B cell (primary cell): ENCODE measurements at regions not wholly inside any gene's neighbourhood (a gene's known extent, or its start where the extent isn't known, plus 50 kb on each side); places are given as distances from the start of the nearest gene placed in this dataset.

ENCODE experiments used
- EZH2 ChIP-seq: IDR thresholded peaks from 2 replicates; pipeline ENCODE4 v1.6.1; 2012; ENCODE audit warnings: borderline replicate concordance, low read depth, mild to moderate bottlenecking, moderate library complexity, low read length; ENCODE audit not compliant: insufficient read depth, poor library complexity, severe bottlenecking
- TF ChIP-seq, protein P1 (sequence below): fragments of 200-600 bp; IDR thresholded peaks from one replicate; pipeline ENCODE4 v1.8.0; 2022; ENCODE audit warnings: antibody characterized with exemption, mild to moderate bottlenecking

GRCh38 chr2:187126247-187127005 lies 277.5 kb upstream of the ZSWIM2 start:
- TF ChIP-seq, protein P1, sequence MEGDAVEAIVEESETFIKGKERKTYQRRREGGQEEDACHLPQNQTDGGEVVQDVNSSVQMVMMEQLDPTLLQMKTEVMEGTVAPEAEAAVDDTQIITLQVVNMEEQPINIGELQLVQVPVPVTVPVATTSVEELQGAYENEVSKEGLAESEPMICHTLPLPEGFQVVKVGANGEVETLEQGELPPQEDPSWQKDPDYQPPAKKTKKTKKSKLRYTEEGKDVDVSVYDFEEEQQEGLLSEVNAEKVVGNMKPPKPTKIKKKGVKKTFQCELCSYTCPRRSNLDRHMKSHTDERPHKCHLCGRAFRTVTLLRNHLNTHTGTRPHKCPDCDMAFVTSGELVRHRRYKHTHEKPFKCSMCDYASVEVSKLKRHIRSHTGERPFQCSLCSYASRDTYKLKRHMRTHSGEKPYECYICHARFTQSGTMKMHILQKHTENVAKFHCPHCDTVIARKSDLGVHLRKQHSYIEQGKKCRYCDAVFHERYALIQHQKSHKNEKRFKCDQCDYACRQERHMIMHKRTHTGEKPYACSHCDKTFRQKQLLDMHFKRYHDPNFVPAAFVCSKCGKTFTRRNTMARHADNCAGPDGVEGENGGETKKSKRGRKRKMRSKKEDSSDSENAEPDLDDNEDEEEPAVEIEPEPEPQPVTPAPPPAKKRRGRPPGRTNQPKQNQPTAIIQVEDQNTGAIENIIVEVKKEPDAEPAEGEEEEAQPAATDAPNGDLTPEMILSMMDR: no peak
- no peak for TF ChIP-seq EZH2
